Dermis blood vessel endothelial cell (primary cell): ENCODE measurements at regions not wholly inside any gene's neighbourhood (a gene's known extent, or its start where the extent isn't known, plus 50 kb on each side); places are given as distances from the start of the nearest gene placed in this dataset.
"Not testable (repeated sequence)": the region's sequence is repeated elsewhere in the genome, so short reads cannot be mapped to it uniquely, and the experiment has no call there.

Source experiments
- DNase-seq: peaks from one replicate; pipeline ENCODE4 v3.0.0; 2010

- DNase-seq = no peak
Measured at GRCh38 chr4:97116511-97116910, 1026.8 kb downstream of the STPG2 start.

- no peak for DNase-seq
Measured at GRCh38 chr4:97121493-97121892, 1021.8 kb downstream of the STPG2 start.

DNA sequence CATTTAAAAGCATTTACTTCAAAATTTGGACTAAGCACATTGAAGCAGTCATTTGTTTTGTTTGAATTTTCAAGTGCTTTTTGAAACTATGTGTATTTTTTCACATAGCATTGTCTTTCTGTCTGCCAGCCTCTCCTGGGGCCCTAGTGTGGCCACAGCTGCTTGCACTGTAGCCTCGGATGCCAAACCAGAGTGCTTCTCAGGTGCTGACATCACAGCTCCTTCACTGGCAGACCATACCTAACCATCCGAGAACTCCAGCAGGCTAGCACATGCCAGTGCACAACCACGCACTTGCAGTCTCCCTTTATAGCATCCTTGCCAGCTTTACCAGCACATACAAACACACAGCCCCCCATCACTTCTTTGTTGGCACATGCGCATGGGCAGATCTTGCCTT, 1019.7 kb downstream of the STPG2 start:
- no peak for DNase-seq

DNA sequence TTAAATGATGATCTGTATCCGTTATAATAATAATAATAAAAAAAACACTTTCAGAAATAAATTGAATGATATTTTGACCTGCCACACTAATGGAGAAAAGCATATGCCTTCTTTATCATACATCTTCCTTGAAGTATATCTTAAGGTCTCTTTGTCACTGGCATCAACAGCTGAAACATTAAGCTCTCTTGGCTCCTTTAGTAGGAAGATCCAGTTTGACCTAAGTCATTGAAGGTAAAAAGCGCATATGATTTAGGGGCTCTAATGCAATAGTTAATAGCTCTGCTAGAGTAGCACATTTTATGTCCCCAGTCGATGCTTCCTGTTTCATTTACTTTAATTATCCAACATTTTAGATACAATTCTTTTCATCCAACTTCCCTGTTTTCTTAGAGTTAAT, 1010.8 kb downstream of the STPG2 start:
- no peak for DNase-seq

DNA sequence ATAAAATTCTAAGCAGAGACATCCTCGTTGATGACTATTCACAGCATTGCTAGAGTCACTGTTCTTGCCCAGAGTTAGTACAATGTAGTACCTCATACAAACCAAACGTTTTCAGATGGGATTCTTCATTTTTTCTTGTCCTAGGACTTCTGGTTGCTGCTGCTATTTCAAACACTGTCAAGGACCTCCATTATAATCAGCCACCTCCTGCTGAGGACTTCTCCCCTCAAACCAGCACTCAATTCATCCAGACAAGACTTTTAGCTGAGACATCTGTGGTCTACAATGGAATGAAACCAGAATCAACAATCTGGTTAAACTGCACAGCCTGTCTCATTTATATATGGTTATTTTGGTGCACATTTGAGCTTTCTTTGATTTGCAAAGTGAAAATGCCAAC, 1008.8 kb downstream of the STPG2 start:
- DNase-seq = no peak

- DNase-seq = no peak
Measured at GRCh38 chr4:97139791-97140190, 1003.5 kb downstream of the STPG2 start.

- no peak for DNase-seq
Measured at GRCh38 chr4:97140545-97140944, 1002.7 kb downstream of the STPG2 start.

DNA sequence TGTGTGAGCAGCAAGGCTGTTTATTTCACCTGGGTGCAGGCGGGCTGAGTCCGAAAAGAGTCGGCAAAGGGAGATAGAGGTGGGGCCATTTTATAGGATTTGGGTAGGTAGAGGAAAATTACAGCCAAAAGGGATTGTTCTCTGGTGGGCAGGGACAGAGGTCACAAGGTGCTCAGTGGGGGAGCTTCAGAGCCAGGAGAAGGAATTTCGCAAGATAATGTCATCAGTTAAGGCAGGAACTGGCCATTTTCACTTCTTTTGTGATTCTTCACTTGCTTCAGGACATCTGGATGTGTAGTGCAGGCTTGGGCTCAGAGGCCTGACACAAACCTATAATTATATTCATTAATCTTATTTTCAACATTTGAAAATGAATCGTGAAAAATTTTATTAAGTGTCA, 1001.9 kb downstream of the STPG2 start:
- not testable (repeated sequence) for DNase-seq

DNA sequence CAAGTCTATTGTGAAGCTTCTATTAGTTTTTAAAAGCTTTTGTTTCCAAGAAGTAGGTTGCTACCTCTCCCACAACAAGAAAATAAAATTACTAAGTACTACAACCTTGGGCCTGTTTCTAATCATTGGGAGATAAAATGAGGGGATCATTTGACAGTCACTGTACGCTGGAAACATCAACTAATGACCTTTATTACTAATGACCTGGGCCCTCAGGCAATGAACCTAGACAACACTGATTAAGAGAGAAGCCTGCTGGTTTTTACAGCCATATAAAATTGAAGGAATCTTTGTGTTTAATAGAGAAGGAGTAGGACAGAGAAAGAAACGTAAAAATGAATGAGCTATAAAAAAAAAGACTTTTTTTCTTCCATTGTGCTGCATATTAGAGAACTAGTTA, 1000.9 kb downstream of the STPG2 start:
- DNase-seq = no peak

DNA sequence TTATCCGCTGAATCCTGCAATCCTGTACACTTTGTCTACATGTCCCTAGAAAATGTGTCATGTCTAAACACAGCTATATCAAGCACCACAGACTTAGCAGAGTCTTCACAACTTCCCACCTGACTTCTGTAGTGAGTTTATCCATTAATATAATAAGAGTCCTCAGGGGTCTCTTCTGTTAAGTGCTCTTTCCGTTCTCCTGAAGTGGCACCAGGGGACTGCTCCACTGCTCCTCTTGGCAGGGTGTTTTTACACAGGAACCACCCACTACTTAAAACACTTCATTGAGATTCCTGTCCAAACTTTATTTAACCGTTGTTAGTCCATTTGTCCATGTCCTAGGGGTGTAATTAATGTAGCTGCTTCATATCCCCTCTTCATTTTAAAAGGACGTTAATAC, 1000.4 kb downstream of the STPG2 start:
- DNase-seq = no peak

GRCh38 chr4:97144199-97144598, 999.1 kb downstream of the STPG2 start:
- DNase-seq = no peak

DNA sequence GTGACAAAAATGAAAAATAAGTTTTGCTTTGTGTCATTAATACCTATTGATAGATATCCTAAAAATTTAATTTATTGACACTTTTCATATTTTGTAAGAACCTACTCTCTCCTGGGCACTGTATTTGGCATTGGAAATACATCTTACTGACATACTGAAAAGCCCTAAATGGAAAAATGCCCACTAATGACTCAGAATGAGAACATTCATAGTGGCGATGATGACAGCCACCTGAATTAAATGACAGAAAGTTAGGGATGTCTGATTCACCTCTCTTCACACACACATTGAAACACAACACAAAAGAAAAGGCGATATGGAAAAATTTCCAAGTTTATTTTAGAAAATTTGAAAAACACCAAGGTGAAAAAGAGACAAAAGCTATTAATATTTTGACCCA, 992.3 kb downstream of the STPG2 start:
- no peak for DNase-seq

GRCh38 chr4:97152149-97152548, 991.1 kb downstream of the STPG2 start:
- no peak for DNase-seq

DNA sequence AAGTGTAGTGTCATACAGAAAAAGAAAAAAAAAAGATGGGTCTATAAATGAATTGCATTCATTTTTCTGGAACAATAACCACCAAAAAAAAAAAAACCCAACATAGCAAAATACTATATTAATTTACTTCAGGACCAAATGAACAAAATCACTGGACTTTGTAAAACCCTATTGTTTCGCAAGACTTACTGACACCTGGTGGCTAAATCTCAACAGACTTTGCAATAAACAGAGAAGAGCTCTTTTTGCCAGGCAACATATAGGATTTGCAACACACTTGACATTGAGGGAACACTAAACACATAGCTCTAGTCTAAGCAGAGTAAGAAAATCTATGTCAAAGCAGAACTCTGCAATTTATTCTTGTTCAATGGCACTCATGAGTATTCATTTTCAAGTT, 990.2 kb downstream of the STPG2 start:
- DNase-seq = no peak

DNA sequence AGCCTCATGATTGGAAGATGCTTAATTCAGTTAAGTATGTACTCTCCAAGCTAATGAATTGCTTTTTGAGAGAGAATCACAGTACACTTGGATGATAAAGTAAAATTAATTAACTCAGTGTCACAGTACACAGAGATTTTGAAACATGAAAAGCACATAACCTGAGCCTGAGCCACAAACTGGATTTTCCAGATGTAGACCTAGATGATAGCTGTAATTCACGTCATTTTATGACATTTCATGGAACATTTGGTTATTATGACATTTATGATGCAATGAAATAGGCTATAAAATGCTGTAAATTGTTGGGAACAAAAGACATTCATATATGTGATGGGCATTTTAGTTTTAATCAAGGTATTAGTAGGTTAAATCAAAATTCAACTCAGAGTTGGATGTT, 983.7 kb downstream of the STPG2 start:
- no peak for DNase-seq

DNA sequence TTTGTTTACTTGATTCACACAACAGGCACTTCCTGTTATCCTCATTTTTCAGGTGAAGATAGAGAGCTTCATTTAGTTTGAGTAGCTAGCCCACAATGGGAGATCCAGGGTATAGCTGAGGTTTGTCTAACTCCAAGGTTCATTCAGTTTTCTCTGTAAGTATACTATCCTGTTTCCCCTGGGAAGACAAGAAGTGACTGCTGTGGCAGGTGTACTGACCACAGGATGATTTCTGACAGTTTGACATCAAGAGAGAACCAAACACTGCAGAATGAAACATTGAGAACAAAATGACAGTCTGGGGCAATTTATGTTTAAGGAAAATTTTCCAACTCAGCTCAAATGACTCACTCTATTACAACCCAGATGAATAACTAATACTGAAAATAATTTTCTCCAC, 958.0 kb downstream of the STPG2 start:
- no peak for DNase-seq

DNA sequence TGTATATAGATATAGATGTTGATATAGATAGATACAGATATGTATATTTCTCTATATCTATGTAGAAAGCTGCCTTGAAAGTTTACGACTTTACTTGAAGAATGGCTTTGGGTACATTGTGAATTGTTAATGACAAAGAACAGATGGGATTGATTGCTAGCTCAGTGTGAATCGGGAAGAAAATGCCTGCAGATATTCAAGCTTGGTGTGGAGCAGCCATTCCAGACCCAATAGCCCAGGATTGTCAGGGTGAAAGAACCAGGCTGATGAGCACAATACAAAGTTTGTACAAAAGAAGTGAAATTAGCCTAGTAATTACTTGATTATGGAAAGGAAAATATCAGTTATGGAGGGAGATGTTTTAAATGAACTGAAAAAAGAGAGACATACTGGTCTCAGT, 946.2 kb downstream of the STPG2 start:
- DNase-seq = no peak

- no peak for DNase-seq
Measured at GRCh38 chr4:97208749-97209148, 934.5 kb downstream of the STPG2 start.

DNA sequence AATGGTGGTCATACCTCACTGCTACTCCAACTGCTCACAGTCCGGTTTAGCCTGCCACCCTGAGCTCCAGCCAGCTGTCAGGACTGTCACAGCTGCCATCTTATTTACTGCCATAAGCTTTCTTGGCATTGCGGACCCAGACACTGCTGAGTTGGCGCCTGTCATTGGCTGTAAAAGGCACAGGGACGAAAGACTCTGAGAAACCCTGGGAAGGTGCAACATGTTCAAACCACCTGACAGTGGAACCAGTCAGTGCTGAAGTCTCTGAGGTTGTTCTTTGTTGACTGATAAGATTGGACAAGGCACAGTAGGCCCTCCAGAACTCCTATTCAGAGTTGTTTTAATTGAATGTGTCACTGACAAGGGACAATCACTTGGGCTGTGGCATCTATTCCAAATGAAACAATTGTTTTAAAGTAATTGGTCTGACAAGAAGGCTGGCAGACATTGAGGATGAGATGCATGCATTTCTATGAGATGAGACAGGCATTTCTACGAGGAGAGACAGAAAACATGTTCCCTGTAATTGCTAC, 927.8 kb downstream of the STPG2 start:
- no peak for DNase-seq

- DNase-seq = no peak
Measured at GRCh38 chr4:97216046-97216445, 927.2 kb downstream of the STPG2 start.

GRCh38 chr4:97235521-97235920, 907.8 kb downstream of the STPG2 start:
- no peak for DNase-seq

DNA sequence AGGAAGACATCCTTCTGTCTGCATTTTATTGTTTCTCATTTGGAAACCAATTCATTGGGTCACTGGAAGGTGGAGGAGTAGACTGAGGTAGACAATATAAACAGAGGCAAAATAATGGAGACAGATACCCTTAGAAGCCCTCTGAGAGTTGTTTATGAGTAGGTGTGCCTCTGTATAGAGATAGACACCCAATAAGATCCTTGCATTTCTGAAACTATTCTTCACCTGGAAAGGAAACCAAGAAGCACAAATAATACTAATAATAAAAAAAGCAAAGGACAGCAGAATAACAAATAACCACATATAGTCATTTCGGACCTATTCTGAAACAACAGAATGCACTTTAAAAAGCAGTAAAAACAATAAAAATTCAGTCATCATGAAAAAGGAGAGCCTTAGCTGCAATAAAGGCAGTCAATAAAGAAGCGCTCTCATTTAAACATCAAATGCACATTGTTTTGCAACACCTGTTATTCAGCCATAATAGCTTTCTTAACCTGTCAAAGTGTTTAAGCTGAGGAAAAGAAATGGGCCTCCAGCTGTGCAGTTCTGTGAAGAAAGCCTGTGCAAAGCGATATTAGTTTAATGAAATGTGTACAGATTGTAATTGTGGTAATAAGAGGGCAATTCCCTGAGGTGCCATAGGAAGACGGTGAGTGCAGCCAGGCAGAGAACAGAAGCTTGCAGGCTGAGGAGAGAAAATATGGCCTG, 904.2 kb downstream of the STPG2 start:
- DNase-seq = no peak

- no peak for DNase-seq
Measured at GRCh38 chr4:97239667-97239997, 903.6 kb downstream of the STPG2 start.

- no peak for DNase-seq
Measured at GRCh38 chr4:97252615-97253154, 890.6 kb downstream of the STPG2 start.

DNA sequence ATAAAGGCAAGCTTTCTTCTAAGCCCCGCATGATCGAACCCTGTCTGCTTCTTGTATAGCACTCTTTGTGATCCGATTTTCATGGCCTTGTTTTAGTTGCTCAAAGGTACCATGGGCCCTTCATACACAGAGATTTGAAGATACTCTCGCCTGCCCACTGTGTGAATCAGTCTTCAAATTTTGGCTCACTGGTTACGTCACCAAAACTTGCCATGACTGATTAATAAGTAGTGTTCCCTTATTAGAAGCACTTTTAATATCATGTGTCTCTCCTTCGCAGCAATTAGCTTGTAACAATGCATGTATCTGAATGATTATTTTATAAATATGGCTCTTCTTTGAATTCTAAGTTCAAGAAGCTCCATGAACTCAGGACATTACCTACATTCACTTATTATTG, 880.5 kb downstream of the STPG2 start:
- no peak for DNase-seq
